Endothelial cell of umbilical vein (primary cell): ENCODE measurements at regions not wholly inside any gene's neighbourhood (a gene's known extent, or its start where the extent isn't known, plus 50 kb on each side); places are given as distances from the start of the nearest gene placed in this dataset.

Source experiments
- BruUV-seq: library from RNA; stranded (reverse); fragments of 400-500 nt; replicated peaks from 2 replicates; lab custom pipeline; 2021; lab: Mats Ljungman, UMichigan
- CTCF ChIA-PET: fragments of 300-600, 350-600 bp; sonication (Branson Sonifier 250); formaldehyde crosslinking; loops from one replicate; lab custom pipeline; 2021; ENCODE audit warnings: antibody characterized with exemption, inconsistent platforms; lab: Charles Lee
- POLR2A ChIA-PET: fragments of 300-600, 350-600 bp; sonication (Branson Sonifier 250); formaldehyde crosslinking; loops from one replicate; lab custom pipeline; 2021; ENCODE audit warnings: antibody characterized with exemption, inconsistent platforms; lab: Charles Lee
- DNase-seq: peaks from one replicate; pipeline ENCODE4 v3.0.0-alpha.2; 2011; ENCODE audit warnings: low read depth, low spot score
- FAIRE-seq: peaks from 2 replicates; lab custom pipeline; 2011; peaks lifted over from hg19 to GRCh38; lab: Jason Lieb, UNC
- H2AFZ ChIP-seq: 2 replicates; pipeline ENCODE4 v1.6.0; 2012; ENCODE audit warnings: low read depth, low read length, control low read depth, inconsistent platforms
- H3K27ac ChIP-seq: 2 replicates; pipeline ENCODE4 v1.5.1; 2011; ENCODE audit warnings: low read depth, mild to moderate bottlenecking, control low read depth, low read length, moderate library complexity; ENCODE audit not compliant: insufficient read depth
- H3K27me3 ChIP-seq, 2 experiments: 2 replicates each; pipeline versions ENCODE4 v1.6.0 to v1.6.1; 2011; ENCODE audit warnings: low read length in 2 of 2, mixed read lengths in 1 of 2; ENCODE audit not compliant: control insufficient read depth in 2 of 2, insufficient read depth in 2 of 2
- H3K36me3 ChIP-seq, 2 experiments: 2 replicates in 1 of 2; 3 replicates in 1 of 2; pipeline ENCODE4 v1.5.1; 2011; ENCODE audit warnings: low read length in 2 of 2, mild to moderate bottlenecking in 1 of 2, moderate library complexity in 1 of 2; ENCODE audit not compliant: control insufficient read depth in 2 of 2, insufficient read depth in 2 of 2; ENCODE audit errors: extremely low read depth in 1 of 2
- H3K4me1 ChIP-seq: 3 replicates; pipeline ENCODE4 v1.5.1; 2011; ENCODE audit warnings: mild to moderate bottlenecking, low read length; ENCODE audit not compliant: control insufficient read depth, insufficient read depth; ENCODE audit errors: extremely low read depth
- H3K4me2 ChIP-seq: 2 replicates; pipeline ENCODE4 v1.6.1; 2011; ENCODE audit warnings: low read length, control low read depth, mixed read lengths; ENCODE audit not compliant: insufficient read depth
- H3K4me3 ChIP-seq, 3 experiments: fragments of 200-600 bp in 1 of 3; sonication (generic), shearing (Covaris generic) in 1 of 3; replicated peaks in 1 of 3; 2 replicates each; pipeline ENCODE4 v1.5.1; 2011 to 2016; ENCODE audit warnings: control low read depth in 3 of 3, low read length in 3 of 3, mild to moderate bottlenecking in 2 of 3, inconsistent platforms in 1 of 3, low read depth in 1 of 3, moderate library complexity in 1 of 3; ENCODE audit not compliant: insufficient read depth in 1 of 3
- H3K79me2 ChIP-seq: 2 replicates; pipeline ENCODE4 v1.6.0; 2012; ENCODE audit warnings: low read length, inconsistent platforms; ENCODE audit not compliant: control insufficient read depth, insufficient read depth
- H3K9ac ChIP-seq: replicated peaks from 2 replicates; pipeline ENCODE3; 2011; ENCODE audit warnings: low read length, control low read depth; ENCODE audit not compliant: insufficient read depth; ENCODE audit errors: extremely low read depth
- H3K9me1 ChIP-seq: replicated peaks from 3 replicates; pipeline ENCODE4 v1.6.0; 2011; ENCODE audit warnings: mild to moderate bottlenecking, low read length; ENCODE audit not compliant: control insufficient read depth, insufficient read depth; ENCODE audit errors: extremely low read depth
- H3K9me3 ChIP-seq: replicated peaks from 2 replicates; pipeline ENCODE4 v1.5.1; 2012; ENCODE audit warnings: low read length, inconsistent platforms; ENCODE audit not compliant: control insufficient read depth, insufficient read depth
- H4K20me1 ChIP-seq: replicated peaks from 2 replicates; pipeline ENCODE3; 2011; ENCODE audit warnings: mild to moderate bottlenecking, low read length; ENCODE audit not compliant: control insufficient read depth, insufficient read depth; ENCODE audit errors: extremely low read depth
- CTCF ChIP-seq, 2 donors: IDR thresholded peaks; 1 replicate in 1 of 2; 2 replicates in 1 of 2; pipeline ENCODE4 v1.5.1; 2011; ENCODE audit warnings: low read length in 2 of 2, mild to moderate bottlenecking in 2 of 2, moderate library complexity in 2 of 2, control low read depth in 1 of 2, inconsistent platforms in 1 of 2, low read depth in 1 of 2; ENCODE audit not compliant: insufficient read depth in 1 of 2; ENCODE audit errors: extremely low read depth in 1 of 2
- EZH2 ChIP-seq: IDR thresholded peaks from 2 replicates; pipeline ENCODE4 v1.6.1; 2012; ENCODE audit warnings: borderline replicate concordance, low read depth, mild to moderate bottlenecking, moderate library complexity, low read length, inconsistent platforms; ENCODE audit not compliant: severe bottlenecking
- FOS ChIP-seq: IDR thresholded peaks from 2 replicates; pipeline ENCODE4 v1.6.1; 2011; ENCODE audit warnings: mild to moderate bottlenecking, low read length, moderate library complexity, borderline replicate concordance; ENCODE audit not compliant: insufficient read depth
- GATA2 ChIP-seq: IDR thresholded peaks from 2 replicates; pipeline ENCODE4 v1.7.0; 2011; ENCODE audit warnings: low read depth, mild to moderate bottlenecking, moderate library complexity, mixed read lengths, low read length; ENCODE audit not compliant: insufficient read length, insufficient read depth
- JUN ChIP-seq: IDR thresholded peaks from 2 replicates; pipeline ENCODE4 v1.6.1; 2011; ENCODE audit warnings: borderline replicate concordance, low read depth; ENCODE audit not compliant: insufficient read length, insufficient read depth
- MAX ChIP-seq: IDR thresholded peaks from 2 replicates; pipeline ENCODE4 v1.6.1; 2011; ENCODE audit not compliant: insufficient read depth, insufficient read length
- MYC ChIP-seq: IDR thresholded peaks from one replicate; pipeline ENCODE4 v1.6.1; 2011; ENCODE audit warnings: mild to moderate bottlenecking, low read depth, low read length
- POLR2A ChIP-seq: IDR thresholded peaks from 2 replicates; pipeline ENCODE4 v1.6.1; 2012; ENCODE audit warnings: low read depth, mild to moderate bottlenecking, control low read depth, low read length
- dilution Hi-C: fragments of 300-500 bp; cut with MboI; formaldehyde crosslinking; loops from one replicate; pipeline ENCODE4 v1.15.0; 2019; ENCODE audit warnings: low sequenced_read_pairs; ENCODE audit not compliant: extremely low pct_ligation_motif_present
- intact Hi-C: fragments of 100-400 bp; cut with micrococcal nuclease; formaldehyde crosslinking; loops from one replicate; pipeline ENCODE4 v1.10.0; 2022

DNA sequence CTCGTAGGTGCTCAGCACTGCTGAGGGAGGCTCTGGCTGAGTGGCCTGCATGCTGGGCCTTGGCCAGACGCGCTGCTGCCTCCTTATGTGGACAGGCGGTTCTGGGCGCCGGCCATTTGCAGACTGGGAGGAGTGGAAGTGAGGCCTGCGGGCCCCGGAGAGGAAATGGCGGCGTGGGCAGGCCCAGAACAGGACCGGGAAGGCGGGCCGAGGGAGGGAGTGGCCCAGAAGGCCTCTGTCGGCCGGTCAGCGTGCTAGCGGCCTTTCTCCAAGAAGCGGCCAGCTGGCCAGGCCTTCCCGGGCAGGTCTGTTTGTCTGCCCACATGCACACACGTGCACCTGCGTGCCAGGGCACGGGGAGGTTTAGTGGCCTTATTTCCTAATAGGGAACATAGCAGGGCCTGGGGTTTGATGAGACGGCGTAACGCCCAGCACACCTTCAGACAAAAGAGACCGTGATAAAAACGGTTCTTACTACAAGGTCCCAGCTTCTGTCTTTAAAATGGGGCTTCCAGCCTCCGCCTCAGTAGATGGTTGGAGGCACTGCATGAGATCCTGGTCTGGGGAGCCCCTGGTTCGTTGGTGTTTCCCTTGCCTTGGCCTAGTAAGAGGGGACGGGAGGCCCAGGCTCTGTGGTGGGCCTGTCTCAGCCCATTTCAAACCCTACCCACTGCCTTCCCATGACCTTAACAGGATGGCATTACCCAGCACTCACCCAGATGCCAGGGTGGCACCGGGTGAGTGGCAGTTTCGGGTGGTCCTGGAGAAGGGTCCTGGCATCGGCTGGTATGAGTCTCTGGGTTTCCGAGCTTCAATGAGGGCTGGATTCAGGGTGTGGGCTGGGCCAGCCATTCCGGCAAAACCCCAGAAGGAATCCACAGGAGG is 65.1 kb upstream of the PPARA start:
- Histone ChIP-seq H2AFZ (no peak overlapping the region), H3K27me3 (no peaks in the 10 kb centered on the region), H3K9me3 (no peaks in the 10 kb centered on the region), H3K79me2 (peaks cover 100% of the 10 kb centered on the region), H3K4me3 (no peak overlapping the region), H4K20me1 (no peaks in the 10 kb centered on the region), H3K4me2 (peak overlapping the region; percentile 13), H3K36me3 (peaks cover 13 to 30% of the 10 kb centered on the region in 2 experiments), H3K9me1 (no peaks in the 10 kb centered on the region), H3K27ac (peak overlapping the region; percentile 38), H3K4me1 (peaks cover 66% of the 10 kb centered on the region), H3K9ac (peak overlapping the region; percentile 12)
- intact Hi-C loops = no loop called here
- peak; percentile 75 for DNase-seq
- BruUV-seq = no TSS peak
- peak; percentile 73 for FAIRE-seq
- TF ChIP-seq FOS = no peak
- TF ChIP-seq GATA2 = no peak
- TF ChIP-seq MAX = peak; percentile 10
- no peak for TF ChIP-seq EZH2
- no peak for TF ChIP-seq MYC
- no peak for TF ChIP-seq JUN
- no peak for TF ChIP-seq CTCF (IDR thresholded peaks at IDR 0.05; ENCODE audit: extremely low read depth in 1 of 2, insufficient read depth in 1 of 2, low read depth in 1 of 2, low read length in 2 of 2)
- peak; percentile 22 for TF ChIP-seq POLR2A
- POLR2A ChIA-PET = no interaction called here
- CTCF ChIA-PET = interaction anchor here (1.2 to 2.6 kb wide), 3 partner anchors 31 to 79 kb away, joined by 3 to 13 read pairs (median 3); no protein-coding TSS in a partner anchor
- dilution Hi-C loops = no loop called here
